ENCODE measurements at regions not wholly inside any gene's neighbourhood (a gene's known extent, or its start where the extent isn't known, plus 50 kb on each side); places are given as distances from the start of the nearest gene placed in this dataset.

- Histone ChIP-seq H3K79me2 (ENCODE audit: insufficient read depth, low read length) (no peaks in the 10 kb centered on the region), H3K4me2 (ENCODE audit: insufficient read depth, insufficient read length, low read length) (no peak overlapping the region), H3K9ac (ENCODE audit: extremely low read depth, insufficient read length, low read length) (no peak overlapping the region), H3K9me3 (ENCODE audit: control insufficient read depth, low read depth, low read length) (no peaks in the 10 kb centered on the region), H2AFZ (ENCODE audit: low read length) (no peak overlapping the region), H3K18ac (ENCODE audit: insufficient read length, low read depth, low read length) (no peak overlapping the region), H4K5ac (ENCODE audit: insufficient read length, low read depth, low read length) (no peak overlapping the region), H3K23ac (ENCODE audit: insufficient read length, low read depth, low read length) (no peak overlapping the region), H2BK15ac (ENCODE audit: low read depth, low read length) (no peak overlapping the region), H3K79me1 (ENCODE audit: insufficient read depth, low read depth, low read length, poor library complexity, severe bottlenecking) (no peaks in the 10 kb centered on the region), H3K14ac (ENCODE audit: insufficient read depth, low read length) (no peak overlapping the region), H3K27me3 (ENCODE audit: insufficient read depth, low read length) (no peaks in the 10 kb centered on the region), H3T11ph (ENCODE audit: low read length) (no peak overlapping the region), H2BK12ac (ENCODE audit: insufficient read length, low read depth, low read length) (no peak overlapping the region), H2AK5ac (ENCODE audit: insufficient read length, low read length) (no peak overlapping the region), H2BK5ac (ENCODE audit: insufficient read length, low read length) (no peak overlapping the region), H3K4ac (ENCODE audit: low read depth, low read length) (no peak overlapping the region), H3K23me2 (ENCODE audit: insufficient read length, low read depth, low read length, poor library complexity, severe bottlenecking) (no peaks in the 10 kb centered on the region), H2BK120ac (ENCODE audit: low read depth, low read length, poor library complexity, severe bottlenecking) (no peak overlapping the region), H4K20me1 (ENCODE audit: control insufficient read depth, insufficient read depth, insufficient read length) (no peaks in the 10 kb centered on the region), H3K56ac (ENCODE audit: insufficient read length, low read depth, low read length) (no peak overlapping the region), H4K91ac (ENCODE audit: insufficient read length, low read depth, low read length) (no peak overlapping the region), H3K4me1 (ENCODE audit: insufficient read depth, low read length) (no peaks in the 10 kb centered on the region), H4K8ac (replicated peaks; ENCODE audit: insufficient read length, low read depth, low read length) (no peak overlapping the region), H2BK20ac (ENCODE audit: low read depth, low read length, poor library complexity, severe bottlenecking) (no peak overlapping the region), H3K27ac (ENCODE audit: insufficient read length, low read depth, low read length) (no peak overlapping the region)
- no peaks in the 10 kb centered on the region for H3K27me3 Mint-ChIP-seq (ENCODE audit: low read depth)
- no peak overlapping the region for H3K27ac Mint-ChIP-seq
- no CpG with 5 or more reads among the region's 5 CpGs for WGBS (ENCODE audit: extremely low coverage, insufficient read length, low lambda C conversion rate)
- H3K9me3 Mint-ChIP-seq, result no peaks in the 10 kb centered on the region
- H3K4me3 Mint-ChIP-seq, result no peak overlapping the region
- no peak for TF ChIP-seq CTCF (conservative IDR thresholded peaks at IDR 0.05)
- no peak for DNase-seq
- H3K36me3 Mint-ChIP-seq (ENCODE audit: insufficient read depth in 1 of 3, low read depth in 3 of 3), result no peaks in the 10 kb centered on the region
- no peaks in the 10 kb centered on the region for H3K4me1 Mint-ChIP-seq
Observed at GRCh38 chr5:109958082-109958481, 268.4 kb downstream of the MAN2A1 start.

Data from H9 (cell line).